Omental fat pad (tissue), 3 donors: ENCODE measurements at regions not wholly inside any gene's neighbourhood (a gene's known extent, or its start where the extent isn't known, plus 50 kb on each side); places are given as distances from the start of the nearest gene placed in this dataset.

Experiments
- ATAC-seq: fragments of 150-250 bp; one replicate; pipeline ENCODE4 v1.9.1; 2016; ENCODE audit warnings: mild to moderate bottlenecking, moderate library complexity; ENCODE audit not compliant: low FRiP score
- DNase-seq: peaks from one replicate; pipeline ENCODE4 v3.0.0-alpha.2; 2019; ENCODE audit warnings: low spot score
- CTCF ChIP-seq, 3 donors: fragments of 450-650 bp; IDR thresholded peaks; one replicate each; pipeline ENCODE4 v1.5.1; 2016 to 2017; ENCODE audit warnings: antibody characterized with exemption in 3 of 3, mild to moderate bottlenecking in 3 of 3, moderate library complexity in 2 of 3

GRCh38 chr10:69728335-69728870, 73.3 kb upstream of the COL13A1 start:
- TF ChIP-seq CTCF (IDR thresholded peaks at IDR 0.05): no peak
- DNase-seq (no peak), ATAC-seq (no peak)

GRCh38 chr10:69729326-69730048, 72.2 kb upstream of the COL13A1 start:
- no peak for ATAC-seq
- DNase-seq: no peak

GRCh38 chr10:69730251-69731156, 71.2 kb upstream of the COL13A1 start:
- no peak for DNase-seq
- TF ChIP-seq CTCF (IDR thresholded peaks at IDR 0.05): no peak
- ATAC-seq: no peak

More at GRCh38 chr10:69729326-69730048, 72.2 kb upstream of the COL13A1 start:
- no peak for TF ChIP-seq CTCF (IDR thresholded peaks at IDR 0.05)

GRCh38 chr10:69731184-69731583, 70.5 kb upstream of the COL13A1 start:
- DNase-seq (no peak), ATAC-seq (no peak)
- no peak for TF ChIP-seq CTCF (IDR thresholded peaks at IDR 0.05)

DNA sequence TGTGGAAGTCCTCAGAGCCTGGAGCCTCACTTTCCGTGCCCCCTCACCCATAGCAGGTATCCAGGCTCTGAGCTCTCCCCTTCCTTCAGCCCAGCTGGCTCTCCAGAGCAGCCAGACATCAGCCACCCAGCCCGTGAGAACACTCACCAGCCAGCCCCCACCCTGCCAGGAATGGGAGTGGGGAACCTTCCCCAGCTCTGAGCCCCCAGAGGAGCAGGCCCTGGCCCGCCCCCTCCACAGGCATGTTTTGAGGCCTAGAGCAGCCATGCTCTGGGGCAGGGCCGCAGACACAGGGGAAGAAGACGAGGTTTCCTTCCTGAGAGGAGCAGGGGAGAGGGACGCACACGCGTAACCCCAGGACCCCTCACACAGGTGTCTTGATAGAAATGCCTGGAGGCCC, 70.0 kb upstream of the COL13A1 start:
- DNase-seq (no peak), ATAC-seq (no peak)
- no peak for TF ChIP-seq CTCF (IDR thresholded peaks at IDR 0.05)

GRCh38 chr10:69732147-69732825, 69.4 kb upstream of the COL13A1 start:
- no peak for TF ChIP-seq CTCF (IDR thresholded peaks at IDR 0.05)
- ATAC-seq (no peak), DNase-seq (no peak)
